Testis (tissue), 2 donors: ENCODE measurements at regions not wholly inside any gene's neighbourhood (a gene's known extent, or its start where the extent isn't known, plus 50 kb on each side); places are given as distances from the start of the nearest gene placed in this dataset.

Experiments used
- CTCF ChIP-seq, 3 experiments: fragments of 450-650 bp in 2 of 3; fragments of 200-600 bp in 1 of 3; sonication (generic) in 1 of 3; IDR thresholded peaks; one replicate each; pipeline ENCODE4 v1.5.1; 2016 to 2019; ENCODE audit warnings: antibody characterized with exemption in 3 of 3, mild to moderate bottlenecking in 2 of 3, moderate library complexity in 1 of 3
- POLR2A ChIP-seq: fragments of 450-650 bp; IDR thresholded peaks from one replicate; pipeline ENCODE4 v1.6.1; 2017; ENCODE audit warnings: antibody characterized with exemption, mild to moderate bottlenecking, moderate library complexity

DNA sequence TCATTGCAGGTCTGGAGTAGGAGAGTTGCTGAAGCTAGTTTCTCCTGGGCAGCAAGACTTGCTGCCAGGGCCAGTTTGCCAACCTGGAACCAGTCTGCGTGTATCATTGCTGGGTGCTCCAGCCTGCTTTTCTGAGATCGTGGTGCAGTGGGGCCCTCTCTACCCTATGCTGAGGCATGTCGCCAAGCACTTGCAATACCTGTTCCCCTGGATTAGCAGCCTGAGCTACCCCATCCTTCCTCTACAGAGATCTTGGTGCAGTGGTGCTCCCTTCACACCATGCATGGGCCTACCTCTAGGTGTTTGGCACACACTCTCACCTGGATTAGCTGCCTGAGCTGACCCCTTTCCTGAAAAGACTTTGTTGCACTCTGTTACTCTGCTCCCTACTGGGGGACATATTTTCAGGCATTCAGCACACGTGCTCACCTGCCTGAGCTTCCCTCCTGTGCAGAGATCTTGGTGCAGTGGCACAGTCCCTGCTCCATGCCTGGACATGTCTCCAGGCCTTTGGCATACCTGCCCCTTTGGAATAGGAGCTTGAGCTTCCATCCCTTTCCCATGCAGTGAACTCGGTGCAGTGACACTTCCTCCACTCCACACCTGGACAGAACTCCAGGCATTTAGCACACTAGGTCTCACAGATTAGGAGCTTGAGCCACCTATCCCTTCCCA lies 133.7 kb upstream of the CXCL13 start:
- TF ChIP-seq CTCF (IDR thresholded peaks at IDR 0.05) (no peak), POLR2A (no peak)
